ENCODE measurements at regions not wholly inside any gene's neighbourhood (a gene's known extent, or its start where the extent isn't known, plus 50 kb on each side); places are given as distances from the start of the nearest gene placed in this dataset.
"Not testable (repeated sequence)": the region's sequence is repeated elsewhere in the genome, so short reads cannot be mapped to it uniquely, and the experiment has no call there.

DNA sequence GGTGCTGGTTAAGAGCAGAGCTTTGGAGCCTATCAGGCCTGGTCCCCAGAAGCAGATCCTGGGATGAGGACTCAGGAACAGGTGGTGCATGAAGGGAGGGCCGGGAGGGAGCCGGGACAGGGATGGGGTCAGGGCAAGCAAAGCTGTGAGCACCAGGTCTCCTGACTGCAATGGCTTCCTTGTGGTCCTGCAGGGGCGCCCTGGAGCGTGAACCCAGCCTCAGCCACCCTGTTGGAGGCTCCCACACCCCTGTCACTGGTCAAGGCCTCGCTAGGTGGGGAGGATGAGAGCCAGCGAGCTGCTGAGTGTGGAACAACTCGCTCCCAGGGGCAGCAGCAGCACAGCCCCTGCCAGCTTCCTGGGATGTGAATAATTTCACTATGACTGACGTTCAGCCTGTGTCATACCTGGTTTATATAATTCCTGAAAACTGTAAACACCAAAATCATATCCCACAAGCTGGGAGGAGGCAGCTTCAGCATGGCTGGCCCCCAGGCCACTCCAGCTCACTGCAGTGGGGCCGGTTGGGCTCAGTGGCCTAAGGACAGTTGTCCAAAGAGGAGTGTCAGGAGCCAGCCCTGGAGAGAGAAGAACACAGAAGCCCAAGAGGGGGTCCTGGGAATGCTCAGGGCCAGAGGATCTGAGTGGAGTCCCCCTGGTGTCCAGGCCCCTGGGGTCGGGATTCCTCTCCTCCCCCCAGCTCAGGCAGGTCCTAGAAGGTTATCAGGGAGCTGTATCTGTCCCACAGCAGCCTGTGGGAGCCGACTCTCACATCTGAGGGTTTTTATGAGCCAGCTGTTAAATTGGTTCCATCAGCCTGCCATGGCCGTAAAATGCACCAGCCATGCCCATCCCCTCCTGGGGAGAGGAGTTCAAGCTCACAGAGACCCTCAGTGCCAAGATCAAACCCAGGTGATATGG, 272.9 kb downstream of the ADGRD1 start:
- no peak for DNase-seq
- in situ Hi-C loops (cut with MboI; ENCODE audit: low pct_unique_long_range_greater_than_20kb, low sequenced_read_pairs) = no loop called here

DNA sequence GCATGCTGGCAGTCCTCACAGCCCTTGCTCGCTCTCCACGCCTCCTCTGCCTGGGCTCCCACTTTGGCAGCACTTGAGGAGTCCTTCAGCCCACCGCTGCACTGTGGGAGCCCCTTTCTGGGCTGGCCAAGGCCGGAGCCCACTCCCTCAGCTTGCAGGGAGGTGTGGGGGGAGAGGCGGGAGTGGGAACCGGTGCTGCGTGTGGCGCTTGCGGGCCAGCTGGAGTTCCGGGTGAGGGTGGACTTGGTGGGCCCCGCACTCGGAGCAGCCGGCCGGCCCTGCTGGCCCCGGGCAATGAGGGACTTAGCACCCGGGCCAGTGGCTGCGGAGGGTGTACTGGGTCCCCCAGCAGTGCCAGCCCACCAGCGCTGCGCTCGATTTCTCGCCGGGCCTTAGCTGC, 273.9 kb downstream of the ADGRD1 start:
- in situ Hi-C loops (cut with MboI; ENCODE audit: low pct_unique_long_range_greater_than_20kb, low sequenced_read_pairs); DNase-seq: not testable (repeated sequence)

DNA sequence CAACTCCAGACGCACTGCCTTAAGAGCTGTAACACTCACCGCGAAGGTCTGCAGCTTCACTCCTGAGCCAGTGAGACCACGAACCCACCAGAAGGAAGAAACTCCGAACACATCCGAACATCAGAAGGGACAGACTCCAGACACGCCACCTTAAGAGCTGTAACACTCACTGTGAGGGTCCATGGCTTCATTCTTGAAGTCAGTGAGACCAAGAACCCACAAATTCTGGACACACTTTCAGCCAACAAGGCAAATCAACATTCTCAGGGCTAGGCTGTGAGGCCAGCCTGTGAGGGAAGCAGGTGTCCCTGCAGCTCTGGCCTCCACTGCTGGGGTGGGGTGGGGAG, 275.3 kb downstream of the ADGRD1 start:
- DNase-seq; in situ Hi-C loops (cut with MboI; ENCODE audit: low pct_unique_long_range_greater_than_20kb, low sequenced_read_pairs): not testable (repeated sequence)

DNA sequence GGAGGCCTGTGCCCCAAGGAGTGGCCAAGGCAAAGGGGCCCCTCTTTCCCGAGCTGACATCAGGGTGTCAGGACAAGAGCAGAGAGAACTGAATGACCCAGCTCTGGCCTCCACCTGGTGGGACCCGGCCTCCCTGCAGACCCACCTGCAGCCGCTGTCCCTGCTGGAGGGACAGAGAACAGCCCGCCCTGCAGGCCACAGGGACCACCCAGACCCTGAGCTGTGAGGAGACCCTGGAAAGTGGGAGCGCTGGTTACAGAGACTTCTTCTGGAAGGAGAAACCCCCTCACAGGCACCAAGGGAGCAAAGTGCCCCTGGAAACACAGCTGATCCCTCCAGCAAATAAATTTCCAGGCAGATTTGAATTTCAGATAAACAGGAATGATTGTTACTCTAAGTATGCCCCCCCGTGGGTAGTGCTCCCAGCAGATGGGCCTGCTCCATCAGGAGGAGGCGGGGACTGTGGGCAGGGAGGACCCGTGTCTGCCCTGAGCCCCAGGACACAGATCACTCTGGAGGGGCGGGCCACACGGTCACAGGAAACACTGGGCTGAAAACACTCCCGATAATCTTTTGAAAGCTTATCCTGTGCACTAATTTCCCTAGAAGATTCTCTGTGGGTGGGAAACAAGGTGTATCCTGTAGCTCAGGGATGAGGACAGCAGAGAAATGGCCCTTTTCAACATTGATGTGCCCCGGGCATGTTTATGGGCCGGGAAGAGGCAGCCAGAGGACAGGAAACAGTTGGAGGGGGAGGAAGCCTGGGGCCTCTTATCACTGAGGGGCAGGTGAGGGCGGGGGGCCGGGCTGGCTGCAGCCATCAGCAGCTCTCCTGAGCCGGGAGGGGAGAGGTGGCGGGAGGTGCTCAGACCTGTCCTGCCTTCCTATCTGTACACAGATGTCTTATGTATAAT, 276.0 kb downstream of the ADGRD1 start:
- DNase-seq = peak; percentile 98
- in situ Hi-C loops (cut with MboI; ENCODE audit: low pct_unique_long_range_greater_than_20kb, low sequenced_read_pairs) = no loop called here

DNA sequence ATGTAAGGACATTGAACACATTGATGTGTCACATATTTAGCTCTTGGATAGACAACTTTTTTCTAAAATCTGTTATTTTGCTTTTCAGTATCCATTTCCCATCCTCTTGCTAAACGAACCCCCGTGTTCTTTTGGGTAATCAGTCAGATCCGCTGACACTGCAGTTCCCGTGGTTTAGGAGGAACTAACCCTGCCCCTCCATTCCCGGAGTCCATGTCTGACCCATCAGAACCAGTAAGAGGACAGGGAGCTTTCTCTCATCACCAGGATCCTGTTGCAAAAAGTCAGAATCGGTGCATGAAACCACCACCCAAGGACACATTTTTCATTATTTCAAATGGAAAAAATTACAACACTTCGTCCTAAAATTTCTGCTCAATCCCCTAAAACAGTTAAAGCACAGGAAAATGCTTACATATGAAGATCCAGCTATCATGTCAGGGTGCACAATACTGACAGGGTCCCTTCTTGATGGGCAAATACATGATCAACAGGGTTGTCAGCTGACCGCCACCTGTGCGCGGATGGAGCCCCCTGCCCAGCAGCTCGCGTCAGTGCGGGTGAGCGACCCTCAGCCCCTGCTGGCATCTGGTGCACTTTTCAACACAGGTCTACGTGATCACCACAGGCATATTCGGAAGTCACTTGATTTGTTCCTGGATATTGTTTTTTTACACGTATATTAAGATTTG, 276.8 kb downstream of the ADGRD1 start:
- in situ Hi-C loops (cut with MboI; ENCODE audit: low pct_unique_long_range_greater_than_20kb, low sequenced_read_pairs) = no loop called here
- DNase-seq = no peak

DNA sequence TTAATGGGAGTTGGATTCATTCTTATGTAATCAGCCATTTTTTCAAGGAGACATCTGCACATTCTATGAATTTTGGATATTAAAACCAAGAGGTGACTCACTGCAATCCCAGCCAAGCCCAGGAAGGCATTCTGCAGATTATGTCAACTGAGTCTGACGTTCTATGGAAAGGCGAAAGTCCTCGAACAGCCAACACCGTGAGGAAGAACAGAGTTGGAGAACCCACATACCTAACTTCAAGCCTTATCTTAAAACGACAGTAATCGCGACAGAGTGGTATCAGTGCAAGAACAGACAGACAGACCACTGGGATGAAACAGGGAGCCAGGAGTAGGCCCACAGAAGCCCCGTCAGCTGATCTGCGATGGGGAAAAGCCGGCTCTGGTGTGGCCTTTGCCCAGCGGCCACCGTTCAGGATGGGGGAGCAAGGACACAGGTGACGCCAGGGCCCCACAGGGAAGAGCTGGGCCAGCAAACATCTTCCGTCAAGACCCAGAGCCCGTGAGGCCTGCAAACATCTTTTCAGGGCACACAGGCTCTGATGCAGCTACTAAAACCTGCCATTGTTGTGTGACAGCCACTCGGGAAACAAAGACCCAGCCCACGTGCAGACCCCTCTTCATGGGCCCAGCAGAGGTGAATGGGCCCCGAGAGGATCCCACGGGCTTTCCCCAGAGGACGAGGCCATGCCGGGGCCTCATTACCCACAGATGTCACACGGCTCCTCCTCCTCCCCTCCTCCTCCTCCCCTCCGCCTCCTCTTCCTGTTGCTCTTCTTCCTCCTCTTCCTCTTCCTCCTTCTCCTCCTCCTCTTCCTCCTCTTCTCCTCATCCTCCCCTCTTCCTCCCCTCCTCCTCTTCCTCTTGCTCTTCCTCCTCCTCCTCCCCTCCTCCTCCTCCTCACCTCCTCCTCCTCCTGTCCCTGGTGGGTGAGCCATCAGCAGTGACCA, 277.6 kb downstream of the ADGRD1 start:
- in situ Hi-C loops (cut with MboI; ENCODE audit: low pct_unique_long_range_greater_than_20kb, low sequenced_read_pairs) = no loop called here
- DNase-seq = no peak

DNA sequence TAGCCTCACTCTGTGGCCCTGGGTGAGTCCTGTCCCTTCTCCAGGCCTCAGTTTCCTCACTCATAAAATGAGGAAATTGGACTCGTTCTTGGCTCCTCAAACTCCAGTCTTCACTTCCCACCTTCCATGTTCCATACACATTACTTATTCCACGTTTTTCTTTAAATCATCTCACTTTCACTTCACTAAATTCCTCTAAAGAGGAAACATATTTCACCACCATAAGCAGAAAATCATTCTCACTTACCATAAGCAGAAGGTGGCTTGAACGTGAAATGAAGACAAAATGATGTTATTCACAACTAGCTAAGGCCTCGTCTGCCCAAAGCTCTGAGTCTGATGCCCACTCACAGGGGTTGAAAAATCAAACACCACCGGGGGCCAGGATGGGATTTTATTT, 278.3 kb downstream of the ADGRD1 start:
- DNase-seq = no peak
- in situ Hi-C loops (cut with MboI; ENCODE audit: low pct_unique_long_range_greater_than_20kb, low sequenced_read_pairs) = no loop called here

DNA sequence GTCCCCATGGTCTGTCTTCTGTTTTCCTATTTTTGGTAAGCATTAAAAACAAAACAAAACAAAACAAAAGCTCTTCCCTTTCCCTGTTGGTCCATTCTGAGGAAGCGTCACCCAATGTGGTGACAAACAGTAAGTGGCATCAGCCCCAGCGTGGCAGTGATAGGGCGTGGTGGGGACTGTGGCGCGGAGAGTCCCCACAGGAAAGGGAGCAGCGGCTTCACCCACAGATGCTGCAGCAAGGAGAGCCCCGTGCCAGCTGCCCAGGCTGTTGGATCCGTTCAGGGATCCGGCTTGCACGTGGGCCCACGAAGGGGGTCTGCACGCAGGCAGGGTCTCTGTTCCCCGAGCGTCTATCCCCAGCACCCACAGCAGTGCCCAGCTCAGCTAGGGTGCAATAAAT, 279.2 kb downstream of the ADGRD1 start:
- in situ Hi-C loops (cut with MboI; ENCODE audit: low pct_unique_long_range_greater_than_20kb, low sequenced_read_pairs); DNase-seq: not testable (repeated sequence)

DNA sequence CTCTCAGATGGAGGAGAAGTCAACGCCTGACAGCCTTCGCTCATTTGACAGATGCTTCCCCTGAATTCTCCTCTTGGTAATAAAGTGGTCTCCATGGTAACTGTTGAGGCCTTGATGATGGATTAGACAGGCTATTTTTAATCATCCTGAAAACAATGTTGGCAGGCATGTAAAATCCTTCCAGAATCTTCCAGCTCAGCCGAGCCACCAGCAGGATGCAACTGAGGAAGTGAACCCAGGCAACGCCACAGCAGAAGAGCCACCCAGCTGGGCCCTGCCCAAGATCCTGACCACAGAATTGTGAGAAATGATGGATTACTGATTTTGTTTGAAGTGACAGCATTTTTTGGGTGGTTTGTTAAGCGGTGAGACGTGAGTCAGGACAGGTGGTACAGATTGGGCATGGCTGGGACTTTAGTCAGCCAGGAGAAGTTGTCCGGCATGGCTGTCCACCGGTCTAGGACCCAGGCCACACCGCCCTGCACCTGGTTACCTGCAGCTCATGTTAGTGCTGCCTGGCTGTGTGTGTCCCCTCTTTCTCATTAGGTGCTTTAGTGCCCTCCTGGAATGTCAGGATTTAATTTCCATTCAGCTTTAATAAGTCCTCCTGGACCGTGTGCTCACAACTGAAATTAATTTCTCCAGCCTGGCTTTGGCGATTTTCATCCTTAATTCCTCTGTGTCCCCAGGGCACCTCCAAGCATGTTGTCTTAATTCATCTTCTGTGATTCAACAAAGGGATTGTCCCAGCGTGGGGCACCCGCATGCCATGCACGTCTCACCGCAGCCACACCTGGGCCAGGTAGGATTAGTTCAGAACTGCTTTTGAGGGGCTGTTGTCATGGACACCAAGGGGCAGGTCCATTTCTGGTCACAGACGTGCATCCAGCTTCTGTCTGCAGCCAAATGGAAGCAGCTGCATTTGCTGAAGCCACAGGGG, 280.4 kb downstream of the ADGRD1 start:
- in situ Hi-C loops (cut with MboI; ENCODE audit: low pct_unique_long_range_greater_than_20kb, low sequenced_read_pairs) = not testable (repeated sequence)
- peak; percentile 80 for DNase-seq

DNA sequence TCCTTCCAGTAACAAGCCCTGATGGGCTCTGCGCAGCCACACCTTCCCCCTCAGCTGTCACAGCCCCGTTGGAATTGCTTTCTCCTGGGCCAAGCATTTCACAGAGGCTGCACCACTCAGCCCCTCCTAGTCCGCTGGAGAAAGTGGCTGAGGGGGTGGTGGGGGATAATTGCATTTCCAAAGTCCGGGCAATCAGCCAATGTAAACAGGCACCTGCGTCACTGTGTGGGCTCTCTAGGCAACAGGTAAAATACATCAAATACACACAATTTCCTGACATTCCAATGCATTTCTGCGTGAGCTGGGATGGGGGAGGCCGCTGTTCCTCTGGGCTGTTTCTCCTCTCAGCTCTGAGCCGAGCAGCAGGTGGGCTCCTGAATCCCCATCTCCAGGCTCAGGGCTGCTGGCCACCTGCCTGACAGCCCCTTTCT, 281.1 kb downstream of the ADGRD1 start:
- DNase-seq; in situ Hi-C loops (cut with MboI; ENCODE audit: low pct_unique_long_range_greater_than_20kb, low sequenced_read_pairs): not testable (repeated sequence)

DNA sequence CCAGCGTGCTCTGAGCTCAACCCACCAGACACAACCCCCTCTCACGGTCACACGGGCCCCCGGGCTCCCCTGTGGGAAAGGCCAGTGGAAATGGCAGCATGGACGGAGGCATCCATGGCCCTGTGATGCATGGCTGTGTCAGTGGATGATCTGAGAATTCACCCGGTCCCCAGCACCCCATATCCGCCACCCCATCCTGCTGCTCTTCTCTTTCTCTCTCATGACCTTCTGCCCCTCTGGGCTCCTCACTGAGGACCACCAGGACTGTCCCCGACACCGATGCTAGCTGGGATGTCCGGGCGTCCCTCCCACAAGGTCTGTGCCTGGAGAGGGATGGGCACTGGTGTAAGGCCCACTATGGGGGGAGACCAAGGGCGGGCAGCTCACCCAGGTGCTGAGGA, 282.2 kb downstream of the ADGRD1 start:
- in situ Hi-C loops (cut with MboI; ENCODE audit: low pct_unique_long_range_greater_than_20kb, low sequenced_read_pairs) = no loop called here
- no peak for DNase-seq

DNA sequence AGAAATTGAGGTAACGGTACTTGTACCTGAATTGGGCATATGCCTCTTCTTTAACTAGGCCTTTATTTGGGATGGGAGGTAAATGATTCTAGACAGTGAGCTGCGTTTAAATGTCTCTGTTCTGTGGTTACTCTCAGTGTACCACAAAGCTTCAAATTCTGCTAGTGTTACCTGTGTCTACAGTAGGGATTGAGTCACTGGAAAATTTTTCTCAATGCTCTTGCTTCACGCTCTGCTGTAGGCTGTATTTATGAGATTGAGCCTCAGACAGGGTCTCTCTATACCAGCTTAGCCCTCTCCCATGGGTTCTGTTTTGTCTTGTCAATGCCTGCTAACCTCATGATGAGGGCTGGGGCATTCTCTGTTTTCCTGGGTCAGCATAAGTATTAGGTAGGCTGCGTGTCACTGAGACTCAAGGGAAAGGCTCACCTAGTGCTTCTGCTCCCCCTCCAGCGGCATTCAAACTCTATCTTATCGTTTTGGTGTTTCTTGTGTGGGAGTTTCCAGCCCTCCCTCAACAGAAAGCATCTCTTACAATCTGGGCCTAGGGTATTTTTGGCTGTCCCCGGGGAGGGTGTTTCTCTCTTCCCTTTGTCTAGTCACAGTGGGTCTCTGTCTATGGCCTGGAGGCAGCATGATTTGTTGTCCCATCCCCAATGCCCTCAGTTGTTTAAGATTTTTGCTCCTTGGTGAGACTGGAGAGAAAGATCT, 285.8 kb downstream of the ADGRD1 start:
- DNase-seq = no peak
- in situ Hi-C loops (cut with MboI; ENCODE audit: low pct_unique_long_range_greater_than_20kb, low sequenced_read_pairs) = no loop called here

DNA sequence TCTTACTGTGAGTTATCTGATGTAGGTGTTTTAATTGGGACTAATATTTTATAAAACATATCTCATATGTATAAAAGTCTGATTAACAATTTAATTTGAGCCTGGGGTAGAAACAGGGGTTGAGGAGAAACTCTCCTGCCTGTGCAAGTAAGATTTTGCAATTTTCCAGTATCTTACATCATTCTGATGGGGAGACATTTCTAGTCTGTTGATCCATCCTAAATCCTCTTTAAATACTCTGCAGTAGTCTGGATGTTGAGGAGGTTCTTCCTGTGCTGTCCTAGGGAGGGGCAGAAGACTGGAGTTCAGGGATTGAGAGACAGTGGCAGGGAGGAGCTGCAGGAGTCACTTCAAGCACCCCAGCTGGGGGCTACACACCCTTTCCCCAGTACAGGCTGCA, 287.8 kb downstream of the ADGRD1 start:
- in situ Hi-C loops (cut with MboI; ENCODE audit: low pct_unique_long_range_greater_than_20kb, low sequenced_read_pairs) = no loop called here
- no peak for DNase-seq

DNA sequence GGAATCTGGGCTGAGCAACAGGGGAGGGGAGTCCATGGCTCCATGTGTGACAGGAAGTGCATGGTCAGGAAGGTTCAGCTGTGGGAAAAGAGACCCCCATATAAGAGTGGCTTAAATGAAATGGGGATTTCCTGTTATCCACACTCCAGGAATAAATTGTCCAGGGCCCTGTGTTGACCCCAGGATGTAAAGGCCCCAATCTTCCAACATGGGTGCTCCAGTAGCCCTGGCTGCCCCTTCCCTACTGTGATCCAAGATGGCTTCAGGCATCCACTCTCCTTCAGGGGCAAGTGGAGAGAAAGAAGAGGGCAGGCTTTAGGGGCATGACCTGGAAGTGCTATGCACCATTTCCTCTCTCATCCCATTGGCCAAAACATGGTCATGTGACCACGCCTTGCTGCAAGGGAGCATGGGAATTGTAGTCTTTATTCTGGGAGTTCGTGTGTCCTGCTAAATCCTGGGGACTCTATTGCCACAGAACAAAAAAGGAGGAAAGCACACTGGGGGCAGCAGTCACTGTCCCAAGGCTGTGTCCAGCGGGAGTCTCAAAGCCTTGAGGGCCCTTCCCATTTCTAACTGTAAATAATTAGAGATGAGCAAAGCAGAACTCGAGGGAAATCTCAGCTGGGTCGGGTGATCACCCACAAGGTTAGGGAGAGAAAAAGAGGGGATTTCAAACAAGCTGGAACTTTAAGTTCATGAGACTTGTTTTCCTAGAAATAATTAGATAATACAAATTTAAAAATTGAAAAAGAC, 289.2 kb downstream of the ADGRD1 start:
- in situ Hi-C loops (cut with MboI; ENCODE audit: low pct_unique_long_range_greater_than_20kb, low sequenced_read_pairs) = no loop called here
- DNase-seq = peak; percentile 71

DNA sequence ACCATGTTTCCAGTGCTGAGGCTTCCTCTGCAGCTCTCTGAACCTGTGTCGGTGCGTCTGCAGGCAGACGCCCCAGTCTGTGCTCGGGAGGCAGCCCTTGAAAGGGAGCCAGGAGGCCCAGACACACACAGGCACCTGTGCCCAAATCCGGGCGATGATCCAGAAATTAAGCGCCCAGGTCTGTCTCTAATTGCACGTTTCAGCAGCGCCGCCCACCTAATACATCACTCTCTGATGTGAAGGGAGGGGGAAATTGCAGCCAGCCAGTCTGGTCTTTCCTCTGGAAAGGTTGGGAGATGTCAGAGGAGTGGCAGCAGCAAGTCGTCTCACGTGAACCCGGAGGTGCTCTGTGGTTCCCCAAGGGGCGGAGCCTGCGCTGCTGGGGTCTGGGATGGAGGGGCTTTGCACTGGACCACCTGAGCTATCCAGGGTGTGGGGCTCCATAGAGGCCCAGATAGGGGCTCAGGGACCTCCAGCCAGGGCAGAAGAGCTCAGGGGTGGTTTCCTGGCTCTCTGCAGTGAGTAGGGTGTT, 290.5 kb downstream of the ADGRD1 start:
- DNase-seq; in situ Hi-C loops (cut with MboI; ENCODE audit: low pct_unique_long_range_greater_than_20kb, low sequenced_read_pairs): not testable (repeated sequence)

DNA sequence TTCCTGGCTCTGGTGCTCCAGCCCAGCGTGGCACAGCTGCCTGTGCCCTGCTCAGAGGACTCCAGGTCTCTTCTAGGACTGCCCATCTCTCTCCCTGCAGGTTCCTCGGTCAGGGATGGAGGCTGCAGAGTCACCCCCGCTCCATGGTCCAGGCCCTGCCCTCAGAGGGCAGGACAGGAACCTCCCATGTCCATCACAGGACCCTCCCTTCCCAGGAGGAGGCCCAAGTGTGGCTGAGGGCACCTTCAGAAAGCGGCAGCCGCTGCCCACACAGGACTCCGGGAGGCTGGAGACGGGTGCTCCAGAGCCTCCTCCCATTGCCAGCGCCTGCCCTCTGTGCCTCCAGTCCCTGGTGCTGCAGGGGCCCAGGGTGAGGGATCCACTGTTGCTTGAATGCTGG, 291.5 kb downstream of the ADGRD1 start:
- in situ Hi-C loops (cut with MboI; ENCODE audit: low pct_unique_long_range_greater_than_20kb, low sequenced_read_pairs); DNase-seq: not testable (repeated sequence)

Measured in KBM-7 (cell line).